Dendritic cell treated with granulocyte-macrophage colony-stimulating factor and Interleukin-4, amounts not matched to agents 40 ng/mL and 50 ng/mL, for 4 days (primary cell): ENCODE measurements at regions not wholly inside any gene's neighbourhood (a gene's known extent, or its start where the extent isn't known, plus 50 kb on each side); places are given as distances from the start of the nearest gene placed in this dataset.

Experiments
- H3K27ac Mint-ChIP-seq: one replicate; pipeline ENCODE4 v1.8.0; 2022; ENCODE audit warnings: mild to moderate bottlenecking, mixed read lengths
- H3K27me3 Mint-ChIP-seq: one replicate; pipeline ENCODE4 v1.8.0; 2022; ENCODE audit warnings: mild to moderate bottlenecking, mixed read lengths
- H3K36me3 Mint-ChIP-seq: one replicate; pipeline ENCODE4 v1.8.0; 2022; ENCODE audit warnings: low read depth, mixed read lengths
- H3K4me1 Mint-ChIP-seq: one replicate; pipeline ENCODE4 v1.8.0; 2022; ENCODE audit warnings: low read depth, mixed read lengths
- H3K4me3 Mint-ChIP-seq: one replicate; pipeline ENCODE4 v1.8.0; 2022; ENCODE audit warnings: mild to moderate bottlenecking, moderate library complexity, mixed read lengths
- H3K9me3 Mint-ChIP-seq: one replicate; pipeline ENCODE4 v1.8.0; 2022; ENCODE audit warnings: mixed read lengths
- intact Hi-C: fragments of 100-400 bp; cut with micrococcal nuclease; formaldehyde crosslinking; loops from one replicate; pipeline ENCODE4 v1.15.0; 2022

DNA sequence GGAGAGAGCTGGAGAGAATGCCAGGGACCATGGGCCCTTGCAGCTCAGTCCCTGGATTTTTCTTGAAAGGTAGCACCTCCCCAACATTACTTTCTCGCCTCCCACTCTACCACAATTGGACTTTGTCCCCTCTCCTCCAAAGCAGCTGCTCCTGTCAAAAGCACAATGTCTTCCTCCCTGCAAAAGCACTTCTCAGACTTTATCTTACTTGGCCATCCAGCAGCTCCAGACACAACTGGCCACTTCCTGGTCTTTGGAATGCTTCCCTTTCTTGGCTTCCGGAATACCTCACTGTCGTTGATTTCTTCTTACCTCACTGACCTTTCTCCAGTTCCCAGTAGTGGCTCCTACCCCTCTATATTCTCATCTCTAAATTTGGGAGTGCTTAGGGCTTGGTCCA is 134.6 kb upstream of the PROK2 start:
- peaks cover 91% of the 10 kb centered on the region for H3K27me3 Mint-ChIP-seq
- no peaks in the 10 kb centered on the region for H3K36me3 Mint-ChIP-seq
- intact Hi-C loops, result no loop called here
- no peak overlapping the region for H3K4me3 Mint-ChIP-seq
- no peaks in the 10 kb centered on the region for H3K9me3 Mint-ChIP-seq
- H3K4me1 Mint-ChIP-seq, result peaks cover 22% of the 10 kb centered on the region
- H3K27ac Mint-ChIP-seq, result no peak overlapping the region

DNA sequence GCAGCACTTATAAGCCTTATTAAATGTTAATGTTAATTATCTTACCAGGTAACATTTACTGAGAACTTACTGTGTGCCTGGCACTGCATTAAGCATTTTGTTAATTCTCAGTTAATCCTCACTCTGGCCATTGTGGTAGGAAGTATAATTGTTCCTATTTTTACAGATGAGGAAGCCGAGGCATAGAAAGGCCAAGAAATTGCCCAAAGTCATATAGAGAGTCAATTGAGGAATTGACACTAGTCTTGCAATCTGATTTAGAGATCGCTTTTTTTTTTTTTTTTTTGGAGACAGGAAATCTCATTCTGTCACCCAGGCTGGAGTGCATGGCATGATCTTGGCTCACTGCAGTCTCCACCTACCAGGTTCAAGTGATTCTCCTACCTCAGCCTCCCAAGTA is 132.6 kb upstream of the PROK2 start:
- peaks cover 91% of the 10 kb centered on the region for H3K27me3 Mint-ChIP-seq
- no peak overlapping the region for H3K27ac Mint-ChIP-seq
- H3K4me1 Mint-ChIP-seq, result peaks cover 22% of the 10 kb centered on the region
- intact Hi-C loops, result no loop called here
- H3K9me3 Mint-ChIP-seq, result no peaks in the 10 kb centered on the region
- H3K4me3 Mint-ChIP-seq, result no peak overlapping the region
- no peaks in the 10 kb centered on the region for H3K36me3 Mint-ChIP-seq

- H3K4me1 Mint-ChIP-seq, result peaks cover 22% of the 10 kb centered on the region
- no peak overlapping the region for H3K4me3 Mint-ChIP-seq
- no peak overlapping the region for H3K27ac Mint-ChIP-seq
- H3K36me3 Mint-ChIP-seq, result no peaks in the 10 kb centered on the region
- peaks cover 91% of the 10 kb centered on the region for H3K27me3 Mint-ChIP-seq
- H3K9me3 Mint-ChIP-seq, result no peaks in the 10 kb centered on the region
- intact Hi-C loops, result no loop called here
Measured at GRCh38 chr3:71916747-71917369, 131.9 kb upstream of the PROK2 start.

DNA sequence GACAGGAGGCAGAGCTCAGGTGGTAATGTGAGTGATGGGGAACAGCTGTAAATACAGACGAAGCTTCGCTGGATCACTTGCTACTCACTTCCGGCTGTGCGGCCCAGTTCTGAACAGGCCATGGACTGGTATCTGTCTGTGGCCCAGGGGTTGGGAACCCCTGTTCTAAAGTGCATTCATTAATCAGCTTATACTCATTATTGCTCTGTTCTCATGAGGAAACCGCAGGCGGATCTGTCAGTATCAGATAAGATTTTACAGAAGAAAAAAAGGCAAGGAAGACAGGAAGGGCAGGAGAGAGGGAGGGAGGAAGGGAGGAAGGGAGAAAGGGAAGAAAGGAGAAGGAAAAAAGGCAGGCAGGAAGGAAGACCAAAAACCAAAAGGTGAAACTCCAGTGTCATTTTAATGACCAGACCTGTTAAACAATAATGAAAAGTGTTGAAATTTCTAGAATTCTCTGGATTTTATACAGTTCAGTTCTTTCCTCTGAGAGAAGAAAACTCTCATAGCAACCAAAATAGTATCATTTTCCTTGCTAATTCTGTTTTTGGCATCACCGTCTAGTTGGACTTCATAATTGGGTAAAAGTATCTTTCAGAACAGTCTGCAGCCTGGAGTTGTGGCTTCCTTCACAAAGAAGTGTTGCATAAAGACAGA is 128.0 kb upstream of the PROK2 start:
- H3K27me3 Mint-ChIP-seq, result peaks cover 89% of the 10 kb centered on the region
- no peak overlapping the region for H3K27ac Mint-ChIP-seq
- no peak overlapping the region for H3K4me3 Mint-ChIP-seq
- no peaks in the 10 kb centered on the region for H3K9me3 Mint-ChIP-seq
- intact Hi-C loops, result no loop called here
- peaks cover 11% of the 10 kb centered on the region for H3K4me1 Mint-ChIP-seq
- no peaks in the 10 kb centered on the region for H3K36me3 Mint-ChIP-seq

- Mint-ChIP-seq H3K36me3 (no peaks in the 10 kb centered on the region), H3K4me3 (no peak overlapping the region), H3K27me3 (peaks cover 94% of the 10 kb centered on the region), H3K9me3 (no peaks in the 10 kb centered on the region), H3K4me1 (peaks cover 28% of the 10 kb centered on the region), H3K27ac (no peak overlapping the region)
- intact Hi-C loops, result no loop called here
Measured at GRCh38 chr3:71910108-71910507, 125.2 kb upstream of the PROK2 start.

DNA sequence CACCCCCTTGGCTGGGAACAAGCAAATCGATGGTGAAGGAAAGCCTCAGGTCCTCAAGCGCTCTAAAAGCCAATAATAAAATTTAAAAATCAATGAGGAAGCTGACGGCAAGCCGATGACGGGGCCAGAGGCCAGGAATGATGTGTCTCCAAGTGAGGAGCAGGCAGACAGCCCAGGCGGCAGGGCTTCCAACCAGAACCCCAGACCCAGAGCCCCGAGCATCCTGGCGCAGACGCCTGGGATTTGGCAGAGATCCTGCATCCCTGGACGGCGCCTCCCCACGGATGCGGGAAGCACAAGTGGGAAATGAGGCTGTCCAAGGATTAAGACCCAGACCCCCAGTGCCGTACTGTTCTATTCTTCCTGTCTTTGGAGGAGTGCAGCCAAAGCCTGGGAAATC is 123.0 kb upstream of the PROK2 start:
- Mint-ChIP-seq H3K36me3 (no peaks in the 10 kb centered on the region), H3K4me3 (no peak overlapping the region), H3K27me3 (peaks cover 96% of the 10 kb centered on the region), H3K27ac (no peak overlapping the region), H3K4me1 (peaks cover 48% of the 10 kb centered on the region), H3K9me3 (no peaks in the 10 kb centered on the region)
- intact Hi-C loops, result loop anchor here (5.0 to 10.0 kb wide), 2 partner anchors 194 to 367 kb away; no protein-coding TSS in a partner anchor

DNA sequence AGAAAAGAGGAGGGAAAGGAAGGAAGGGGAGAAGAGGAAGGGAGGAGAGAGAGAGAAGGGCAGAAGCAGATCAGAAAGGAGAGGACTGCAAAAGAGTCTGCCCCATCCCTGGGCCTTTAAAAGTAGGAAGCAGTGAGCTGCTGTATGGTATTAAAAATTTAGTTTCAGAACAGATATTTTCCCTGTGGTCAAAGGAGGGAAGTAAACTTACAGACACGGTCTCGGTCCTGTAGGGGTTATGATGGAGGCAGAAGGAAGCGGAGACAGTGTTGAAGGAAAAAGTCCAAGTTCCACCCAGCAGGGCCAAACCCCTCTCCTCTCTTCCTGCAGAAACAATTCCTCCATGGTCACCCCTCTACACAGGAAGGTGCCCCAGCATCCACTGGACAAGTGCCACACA is 122.0 kb upstream of the PROK2 start:
- H3K4me1 Mint-ChIP-seq, result peaks cover 57% of the 10 kb centered on the region
- H3K4me3 Mint-ChIP-seq, result no peak overlapping the region
- H3K9me3 Mint-ChIP-seq, result no peaks in the 10 kb centered on the region
- no peaks in the 10 kb centered on the region for H3K36me3 Mint-ChIP-seq
- H3K27me3 Mint-ChIP-seq, result peaks cover 97% of the 10 kb centered on the region
- intact Hi-C loops, result loop anchor here (5.0 to 10.0 kb wide), 2 partner anchors 195 to 368 kb away; no protein-coding TSS in a partner anchor
- H3K27ac Mint-ChIP-seq, result no peak overlapping the region

DNA sequence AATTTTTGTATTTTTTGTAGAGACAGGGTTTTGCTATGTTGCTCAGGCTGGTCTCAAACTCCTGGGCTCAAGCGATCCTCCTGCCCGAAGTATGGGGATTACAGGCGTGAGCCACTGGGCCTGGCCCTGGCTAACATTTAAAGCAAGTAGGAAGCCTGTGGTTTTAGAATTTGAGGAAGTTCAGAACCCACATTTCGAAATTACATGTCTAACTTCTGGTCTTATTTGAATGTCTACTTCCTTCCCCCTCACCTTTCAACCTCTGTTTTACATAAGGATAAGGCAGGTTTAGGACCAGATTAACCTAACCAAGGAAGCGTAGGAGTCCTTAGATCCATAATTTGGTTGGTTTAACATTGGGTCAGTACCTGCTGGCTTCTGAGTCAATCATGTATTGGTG is 120.5 kb upstream of the PROK2 start:
- Mint-ChIP-seq H3K27me3 (peaks cover 97% of the 10 kb centered on the region), H3K36me3 (no peaks in the 10 kb centered on the region), H3K4me3 (no peak overlapping the region), H3K4me1 (peaks cover 66% of the 10 kb centered on the region), H3K27ac (no peak overlapping the region), H3K9me3 (no peaks in the 10 kb centered on the region)
- intact Hi-C loops, result loop anchor here (5.0 to 10.0 kb wide), 2 partner anchors 197 to 369 kb away; no protein-coding TSS in a partner anchor

GRCh38 chr3:71903936-71904335 is 119.0 kb upstream of the PROK2 start:
- H3K27ac Mint-ChIP-seq, result no peak overlapping the region
- no peak overlapping the region for H3K4me3 Mint-ChIP-seq
- peaks cover 66% of the 10 kb centered on the region for H3K4me1 Mint-ChIP-seq
- peaks cover 94% of the 10 kb centered on the region for H3K27me3 Mint-ChIP-seq
- no peaks in the 10 kb centered on the region for H3K36me3 Mint-ChIP-seq
- intact Hi-C loops, result loop anchor here (10.0 kb wide), 1 partner anchor 371 kb away; no protein-coding TSS in a partner anchor
- no peaks in the 10 kb centered on the region for H3K9me3 Mint-ChIP-seq

DNA sequence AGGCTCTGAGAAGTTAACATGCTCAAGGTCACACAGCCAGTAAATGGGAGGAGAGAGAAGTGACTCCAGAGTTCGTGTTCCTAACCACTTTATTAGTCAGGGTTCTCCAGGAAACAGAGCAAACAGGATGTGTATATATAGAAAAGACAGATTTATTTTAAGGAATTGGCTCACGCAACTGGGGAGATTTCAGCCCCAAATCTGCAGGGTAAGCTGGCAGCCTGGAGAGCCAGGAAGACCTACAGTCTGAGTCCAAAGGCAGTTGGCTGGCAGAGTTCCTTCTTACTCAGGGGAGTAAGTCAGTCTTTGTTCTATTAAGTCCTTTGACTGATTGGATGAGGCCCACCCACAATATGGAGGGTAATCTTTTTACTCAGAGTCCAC is 118.2 kb upstream of the PROK2 start:
- Mint-ChIP-seq H3K27ac (no peak overlapping the region), H3K4me1 (peaks cover 68% of the 10 kb centered on the region), H3K36me3 (no peaks in the 10 kb centered on the region), H3K27me3 (peaks cover 94% of the 10 kb centered on the region), H3K9me3 (no peaks in the 10 kb centered on the region), H3K4me3 (no peak overlapping the region)
- intact Hi-C loops, result loop anchor here (10.0 kb wide), 1 partner anchor 372 kb away; no protein-coding TSS in a partner anchor

GRCh38 chr3:71902258-71903111 is 117.5 kb upstream of the PROK2 start:
- intact Hi-C loops, result loop anchor here (10.0 kb wide), 1 partner anchor 372 kb away; no protein-coding TSS in a partner anchor
- H3K9me3 Mint-ChIP-seq, result no peaks in the 10 kb centered on the region
- no peak overlapping the region for H3K27ac Mint-ChIP-seq
- peaks cover 94% of the 10 kb centered on the region for H3K27me3 Mint-ChIP-seq
- H3K4me3 Mint-ChIP-seq, result no peak overlapping the region
- no peaks in the 10 kb centered on the region for H3K36me3 Mint-ChIP-seq
- H3K4me1 Mint-ChIP-seq, result peaks cover 67% of the 10 kb centered on the region

- Mint-ChIP-seq H3K4me3 (no peak overlapping the region), H3K9me3 (no peaks in the 10 kb centered on the region), H3K27me3 (peaks cover 93% of the 10 kb centered on the region), H3K4me1 (peaks cover 67% of the 10 kb centered on the region), H3K27ac (no peak overlapping the region), H3K36me3 (no peaks in the 10 kb centered on the region)
- intact Hi-C loops, result loop anchor here (10.0 kb wide), 1 partner anchor 373 kb away; no protein-coding TSS in a partner anchor
Measured at GRCh38 chr3:71901645-71902044, 116.7 kb upstream of the PROK2 start.

- intact Hi-C loops, result loop anchor here (10.0 kb wide), 1 partner anchor 375 kb away; no protein-coding TSS in a partner anchor
- peaks cover 55% of the 10 kb centered on the region for H3K4me1 Mint-ChIP-seq
- H3K4me3 Mint-ChIP-seq, result no peak overlapping the region
- peaks cover 94% of the 10 kb centered on the region for H3K27me3 Mint-ChIP-seq
- H3K9me3 Mint-ChIP-seq, result peaks cover 10% of the 10 kb centered on the region
- no peaks in the 10 kb centered on the region for H3K36me3 Mint-ChIP-seq
- no peak overlapping the region for H3K27ac Mint-ChIP-seq
Measured at GRCh38 chr3:71900057-71900456, 115.1 kb upstream of the PROK2 start.

- peaks cover 25% of the 10 kb centered on the region for H3K4me1 Mint-ChIP-seq
- H3K27me3 Mint-ChIP-seq, result peaks cover 91% of the 10 kb centered on the region
- no peak overlapping the region for H3K4me3 Mint-ChIP-seq
- H3K36me3 Mint-ChIP-seq, result no peaks in the 10 kb centered on the region
- no peak overlapping the region for H3K27ac Mint-ChIP-seq
- intact Hi-C loops, result no loop called here
- peaks cover 11% of the 10 kb centered on the region for H3K9me3 Mint-ChIP-seq
Measured at GRCh38 chr3:71896751-71897150, 111.8 kb upstream of the PROK2 start.
